NCI-H69 (cell line): ENCODE measurements at regions not wholly inside any gene's neighbourhood (a gene's known extent, or its start where the extent isn't known, plus 50 kb on each side); places are given as distances from the start of the nearest gene placed in this dataset.
"Not testable (repeated sequence)": the region's sequence is repeated elsewhere in the genome, so short reads cannot be mapped to it uniquely, and the experiment has no call there.

Experiments used
- DNase-seq: peaks from one replicate; lab custom pipeline; 2025; lab: John Stamatoyannopoulos, UW

DNA sequence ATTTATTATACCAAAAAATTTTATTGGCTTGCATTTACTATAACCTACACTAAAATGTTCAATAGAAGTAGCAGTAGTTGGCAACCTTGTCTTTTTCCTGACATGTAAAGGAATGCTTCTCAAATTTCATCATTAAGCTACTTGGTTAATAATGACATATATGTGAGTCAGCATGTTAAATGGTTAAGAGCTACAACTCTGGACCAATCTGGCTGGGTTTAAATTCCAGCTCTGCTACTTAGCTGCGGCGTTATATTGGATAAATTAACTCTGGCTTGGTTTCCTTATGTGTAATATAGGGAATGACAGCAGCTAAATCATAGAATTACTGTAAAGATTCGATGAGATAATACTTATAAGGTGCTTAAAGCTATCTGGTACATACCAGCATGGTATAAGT, 53.7 kb upstream of the OTOGL start:
- no peak for DNase-seq

DNA sequence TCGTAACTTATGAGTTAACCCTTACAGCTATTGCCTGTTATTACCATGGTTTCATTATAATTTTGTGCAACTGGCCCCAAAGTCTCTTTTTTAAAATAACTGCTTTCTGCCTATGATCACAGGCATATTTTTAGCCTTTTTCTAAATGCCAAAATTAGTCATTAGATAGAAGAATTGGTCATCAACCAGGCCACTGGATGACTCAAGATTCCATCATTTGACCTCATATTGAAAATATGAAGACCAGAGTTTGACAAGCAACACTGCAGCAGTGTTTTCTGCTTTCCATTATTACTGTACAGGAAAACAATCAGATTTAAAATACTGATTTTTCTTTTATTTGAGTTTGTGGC, 54.7 kb upstream of the OTOGL start:
- no peak for DNase-seq

DNA sequence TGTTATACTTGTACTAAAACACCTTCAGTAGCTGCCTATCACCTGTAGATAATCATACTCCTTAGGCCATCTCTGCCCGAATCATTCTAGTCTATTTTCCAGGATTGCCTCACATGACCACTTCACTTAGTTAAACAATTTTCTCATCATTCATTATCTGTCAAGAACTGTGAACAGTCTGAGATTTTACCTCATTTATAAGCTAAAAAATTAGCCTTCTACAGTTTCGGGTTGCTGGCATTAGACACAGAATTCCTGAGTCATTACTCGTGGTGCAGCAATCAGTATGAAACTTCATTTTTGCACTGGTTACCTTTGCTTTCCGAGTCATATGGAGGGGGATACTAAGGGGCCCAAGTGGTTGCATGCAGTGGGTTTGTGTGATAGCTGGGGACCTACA, 57.6 kb upstream of the OTOGL start:
- peak; percentile 14 for DNase-seq

DNA sequence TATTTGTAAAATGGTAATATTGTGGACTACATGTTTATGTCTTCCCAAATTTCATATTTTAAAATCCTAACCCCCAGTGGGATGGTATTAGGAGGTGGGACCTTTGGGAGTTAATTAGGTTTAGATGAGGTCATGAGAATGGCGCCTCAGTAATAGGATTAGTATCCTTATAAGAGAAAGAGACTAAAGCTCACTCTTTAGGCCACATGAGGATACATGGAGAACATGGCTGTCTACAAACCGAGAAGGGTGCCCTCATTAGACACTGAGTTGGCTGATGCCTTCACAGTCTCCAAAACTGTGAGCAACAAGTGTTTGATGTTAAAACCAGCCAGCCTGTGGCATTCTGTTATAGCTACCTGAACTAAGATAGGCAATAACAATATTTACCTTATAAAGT, 58.3 kb upstream of the OTOGL start:
- no peak for DNase-seq

DNA sequence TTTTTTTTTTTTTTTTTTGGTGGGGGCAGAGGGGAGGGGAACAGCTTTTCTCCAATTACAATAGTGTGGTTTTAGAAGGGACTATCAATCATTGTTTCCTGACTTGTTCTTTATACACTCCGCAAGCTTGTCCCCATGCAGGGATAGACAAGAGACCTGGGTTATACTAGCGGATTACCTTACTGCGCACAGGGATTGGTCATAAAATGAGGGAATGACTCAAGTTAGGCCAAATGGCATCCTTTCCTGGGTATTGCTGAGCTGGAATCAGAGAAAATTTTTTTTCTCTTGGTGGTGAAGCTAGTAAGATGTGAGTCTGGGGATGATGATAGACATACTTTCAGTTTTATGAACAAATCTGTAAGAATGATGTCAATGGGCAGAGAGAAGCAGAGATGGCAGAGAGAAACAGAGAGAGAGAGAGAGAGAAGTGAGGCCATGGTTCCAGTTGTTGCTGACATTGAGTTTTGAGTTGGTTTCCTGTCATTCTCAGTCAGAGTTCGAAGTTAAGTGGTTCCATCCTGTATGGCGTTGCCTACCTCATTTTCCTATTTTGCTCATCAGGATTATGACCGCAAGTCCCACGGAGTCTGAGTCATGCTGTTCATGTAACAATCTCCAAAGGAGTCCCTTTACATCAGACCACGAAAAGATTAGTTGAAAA, 59.1 kb upstream of the OTOGL start:
- DNase-seq, result peak; percentile 11

DNA sequence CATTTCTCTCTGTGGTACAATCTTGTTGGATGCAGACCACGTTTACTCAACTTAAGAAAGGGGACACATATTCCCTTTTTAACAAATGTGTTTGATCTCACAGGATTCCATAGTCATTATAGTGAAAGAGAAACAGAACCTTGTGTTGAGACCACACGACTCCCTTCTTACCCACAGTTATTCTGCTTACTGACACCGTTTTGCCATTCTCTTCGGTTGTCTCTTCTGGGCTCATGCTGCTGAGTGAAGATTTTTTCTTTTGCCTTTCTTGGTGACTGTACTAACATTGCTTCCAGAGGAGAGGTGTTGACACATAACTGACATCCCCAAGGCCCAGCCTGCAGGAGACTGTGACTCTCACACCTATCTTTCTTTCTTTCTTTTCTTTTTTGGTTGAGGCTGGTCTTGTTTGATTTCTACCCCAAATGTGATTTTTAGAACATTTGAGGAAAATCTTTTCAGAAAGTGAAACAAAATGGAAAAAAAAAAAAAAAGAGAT, 61.2 kb upstream of the OTOGL start:
- no peak for DNase-seq

DNA sequence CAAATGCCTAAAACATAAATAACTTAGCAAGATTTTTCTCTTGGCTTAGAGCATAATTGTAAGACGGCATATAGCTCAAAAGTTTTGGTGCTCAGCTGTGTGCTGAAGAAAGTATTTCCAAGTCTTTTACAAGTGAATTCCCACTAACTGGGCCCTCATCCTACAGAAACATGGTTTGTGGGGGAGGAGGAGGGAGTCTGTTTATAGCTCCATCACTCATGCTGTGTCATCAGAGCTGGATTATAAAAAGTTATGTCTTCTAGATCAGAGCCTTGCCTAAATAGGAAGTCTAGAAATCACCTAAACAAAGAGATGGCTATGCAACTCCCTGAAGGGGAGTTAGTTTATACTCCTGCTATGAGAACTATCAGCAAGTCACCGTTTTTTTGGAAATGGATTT, 65.9 kb upstream of the OTOGL start:
- DNase-seq, result no peak

DNA sequence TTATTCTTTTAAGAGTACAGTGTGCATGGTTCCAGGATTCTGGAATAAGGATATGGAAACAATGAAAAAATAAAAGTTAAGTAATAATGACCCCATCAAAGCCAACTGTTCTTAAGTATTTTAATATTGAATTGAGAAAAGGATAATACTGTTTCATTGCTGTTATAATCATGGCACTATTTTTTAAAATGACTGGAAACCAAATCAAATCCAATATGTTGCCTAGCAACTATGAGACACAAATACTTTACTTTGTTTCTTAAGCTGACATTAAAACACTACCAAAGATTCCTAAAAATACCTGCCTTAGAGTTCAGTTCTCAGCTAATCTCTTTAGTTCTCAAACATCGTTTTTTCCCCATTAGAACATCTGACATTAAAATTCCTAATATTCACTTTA, 66.4 kb upstream of the OTOGL start:
- no peak for DNase-seq

DNA sequence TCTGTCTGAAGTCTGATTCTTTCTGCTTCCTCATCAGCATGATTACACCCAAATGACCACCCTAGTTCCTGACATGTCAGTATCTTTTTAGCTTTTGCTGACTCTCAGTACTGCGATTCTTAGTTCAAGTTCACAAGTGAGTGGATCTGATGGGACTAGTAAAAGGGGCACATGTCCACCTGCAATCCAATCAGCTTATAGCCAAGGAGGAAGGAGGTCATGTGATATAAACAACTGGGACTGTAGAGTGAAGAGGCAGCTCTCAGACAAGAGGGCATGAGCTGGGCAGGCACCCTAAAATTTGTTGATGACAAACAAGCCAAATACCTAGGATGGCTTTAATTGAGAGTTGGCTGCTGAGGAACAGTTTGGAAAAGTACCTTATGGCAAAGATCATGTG, 68.1 kb upstream of the OTOGL start:
- no peak for DNase-seq

DNA sequence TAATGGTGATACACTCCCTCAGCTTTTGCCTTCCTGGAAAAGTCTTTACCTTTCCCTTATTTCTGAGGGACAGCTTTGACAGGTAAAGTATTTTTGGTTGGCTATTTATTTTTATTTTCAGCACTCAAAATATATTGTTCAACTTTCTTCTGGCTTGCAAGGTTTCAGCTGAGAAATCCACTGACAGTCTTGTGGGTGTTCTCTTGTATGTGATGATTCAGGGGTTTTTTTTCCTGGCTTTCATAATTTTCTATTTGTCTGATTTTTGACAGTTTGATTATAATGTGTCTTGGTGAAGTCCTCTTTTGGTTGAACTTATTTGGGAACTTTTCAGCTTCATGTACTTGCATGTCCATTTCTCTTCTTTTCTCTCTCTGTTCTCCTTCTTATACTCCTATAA, 73.7 kb upstream of the OTOGL start:
- DNase-seq, result no peak

DNA sequence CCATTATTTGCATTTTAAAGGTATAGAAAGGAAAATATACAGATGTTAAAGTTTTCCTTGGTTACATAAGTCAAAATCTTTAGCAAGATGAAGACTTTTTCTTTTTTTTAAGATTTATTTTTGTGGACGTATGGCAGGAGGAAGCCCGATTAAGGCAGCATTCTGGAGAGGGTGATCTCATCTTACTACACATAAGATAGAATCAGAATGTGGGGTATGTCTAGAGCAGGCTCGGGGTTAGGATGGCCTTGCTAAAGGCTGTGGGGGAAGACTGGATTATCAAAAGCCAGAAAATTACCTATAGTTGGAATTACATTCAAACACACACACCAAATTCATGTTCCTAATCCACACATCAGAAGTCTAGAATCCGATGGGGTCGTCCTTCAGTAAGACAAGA, 79.6 kb upstream of the OTOGL start:
- no peak for DNase-seq

DNA sequence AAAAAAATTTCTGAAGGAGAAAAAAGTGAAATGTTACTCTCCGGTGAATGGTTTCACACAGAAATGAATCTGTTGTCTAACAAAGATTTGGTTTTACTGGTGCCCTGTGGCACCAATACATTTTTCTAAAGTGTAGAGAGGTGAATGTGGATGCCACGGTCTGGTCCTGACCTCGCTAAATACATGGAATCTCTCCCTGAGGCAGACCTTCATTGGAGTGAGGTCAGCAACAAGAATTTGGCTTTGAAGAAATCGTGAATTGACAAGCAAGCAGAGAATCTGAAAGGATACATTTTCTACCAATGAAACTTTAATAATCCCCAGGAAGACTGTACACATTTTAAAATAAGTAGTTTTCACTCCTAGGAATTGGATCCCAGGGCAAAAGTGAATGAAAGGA, 81.2 kb upstream of the OTOGL start:
- no peak for DNase-seq

DNA sequence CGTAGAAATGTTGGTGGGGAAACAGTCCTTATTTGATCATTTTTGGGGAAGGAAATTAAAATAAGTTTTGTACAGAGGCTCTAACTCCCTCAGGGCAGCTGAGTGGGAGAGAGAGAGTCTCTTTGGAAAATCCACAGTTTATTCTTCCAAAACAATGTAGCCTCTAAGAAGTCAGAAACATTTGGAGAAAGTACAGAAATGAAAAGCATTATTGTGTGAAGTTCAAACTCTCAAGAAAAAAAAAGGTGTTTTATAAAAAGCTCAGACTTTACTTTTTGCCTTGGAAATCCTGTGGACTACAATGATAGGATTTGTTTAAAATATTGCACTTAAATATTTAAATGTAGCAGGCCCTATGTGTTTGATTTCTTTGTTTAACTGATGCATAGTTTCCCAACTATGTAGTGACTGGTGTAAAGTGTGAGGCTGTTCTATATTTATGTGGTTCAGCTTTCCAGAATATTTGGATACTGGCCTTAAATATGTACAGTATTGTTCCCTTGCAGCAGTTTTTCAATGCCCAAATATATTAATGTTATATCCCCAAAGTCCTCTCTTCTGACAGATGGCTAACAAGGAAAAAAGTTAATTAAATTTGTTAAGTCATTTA, 82.0 kb upstream of the OTOGL start:
- no peak for DNase-seq

DNA sequence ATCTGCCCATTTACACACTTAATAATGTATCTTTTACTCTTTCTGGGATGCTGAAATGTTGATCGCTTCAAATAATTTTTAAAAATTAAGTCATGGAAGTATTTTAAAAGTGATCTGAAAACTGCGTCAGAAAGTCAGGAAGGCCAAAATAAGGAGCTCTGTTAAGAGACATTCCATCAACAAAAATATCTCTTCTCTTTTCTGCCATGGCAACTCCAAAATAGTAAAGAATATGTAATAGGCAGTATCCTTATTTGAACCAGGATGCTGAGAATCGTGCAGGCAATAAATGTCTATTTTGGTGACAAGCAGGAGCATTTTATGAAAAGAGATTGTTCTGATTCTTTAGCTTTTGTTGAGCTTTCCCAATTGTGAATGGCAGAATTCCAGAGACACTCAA, 81.8 kb upstream of the PPP1R12A start:
- DNase-seq, result no peak

DNA sequence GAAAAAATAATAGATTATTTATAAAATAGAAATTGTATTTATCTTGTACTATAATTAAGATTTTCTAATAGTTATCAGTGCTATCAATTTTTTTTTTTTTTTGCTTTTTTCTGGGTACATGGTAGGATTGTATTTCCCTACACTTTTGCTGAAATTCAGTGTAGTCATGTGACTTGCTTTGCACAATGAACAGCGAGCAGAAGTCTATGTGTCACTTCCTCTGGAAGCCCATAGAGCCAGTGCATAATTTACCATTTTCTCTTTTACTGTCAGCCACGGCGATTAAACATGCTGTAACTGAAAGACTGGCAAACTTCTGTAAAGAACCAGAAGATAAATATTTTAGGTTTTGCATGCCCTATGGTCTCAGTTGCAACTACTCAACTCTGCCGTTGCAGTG, 80.8 kb upstream of the PPP1R12A start:
- no peak for DNase-seq

DNA sequence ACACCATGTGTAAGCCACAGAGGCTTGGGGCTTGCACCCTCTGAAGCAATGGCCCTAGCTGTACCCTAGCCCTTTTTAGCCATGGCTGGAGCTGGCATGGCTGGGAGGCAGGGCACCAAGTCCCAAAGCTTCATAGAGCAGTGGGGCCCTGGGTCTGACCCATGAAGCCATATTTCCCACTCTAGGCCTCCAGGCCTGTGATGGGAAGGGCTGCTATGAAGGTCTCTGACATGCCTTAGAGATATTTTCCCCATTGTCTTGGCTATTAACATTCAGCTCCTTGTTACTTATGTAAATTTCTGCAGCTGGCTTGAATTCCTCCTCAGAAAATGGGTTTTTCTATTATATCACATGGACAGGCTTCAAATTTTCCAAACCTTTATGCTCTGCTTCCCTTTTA, 68.8 kb upstream of the PPP1R12A start:
- not testable (repeated sequence) for DNase-seq

DNA sequence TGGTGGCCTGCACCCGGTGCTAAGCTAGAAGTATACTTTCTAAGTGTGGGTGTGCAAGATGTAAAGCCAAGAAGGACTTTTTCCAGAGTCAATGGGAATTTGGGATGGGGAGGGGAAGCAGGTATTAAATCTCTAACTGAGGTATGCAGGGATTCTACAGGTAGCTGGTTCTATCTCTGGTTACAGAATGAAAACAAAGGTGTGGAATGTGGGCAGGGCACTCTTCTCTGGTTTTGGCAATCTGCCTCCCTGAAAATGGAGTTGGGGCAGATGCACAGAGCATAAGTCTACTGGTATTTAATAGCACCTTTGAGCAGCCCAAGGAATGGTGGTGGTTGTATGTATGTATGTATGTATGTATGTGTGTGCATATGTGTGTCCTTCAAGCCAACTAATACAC, 66.7 kb upstream of the PPP1R12A start:
- DNase-seq, result peak; percentile 58

DNA sequence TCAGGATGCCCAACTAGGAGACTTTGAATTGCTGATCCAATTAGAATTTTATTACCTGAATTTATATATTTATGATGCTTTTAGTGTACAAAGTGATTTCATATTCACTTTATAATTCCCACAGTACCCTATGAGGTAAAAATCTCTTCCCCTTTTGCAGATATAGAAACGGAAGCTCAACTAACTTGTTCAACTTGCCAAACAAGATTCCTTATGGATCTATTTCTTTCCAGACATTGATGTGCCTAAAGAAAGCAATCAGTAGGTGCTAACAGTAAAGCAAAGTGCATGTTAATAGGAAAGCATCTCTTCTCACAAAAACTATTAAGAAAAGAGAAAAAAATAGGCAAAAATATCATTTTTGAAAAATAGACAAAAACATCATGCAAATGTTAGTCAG, 65.9 kb upstream of the PPP1R12A start:
- no peak for DNase-seq

DNA sequence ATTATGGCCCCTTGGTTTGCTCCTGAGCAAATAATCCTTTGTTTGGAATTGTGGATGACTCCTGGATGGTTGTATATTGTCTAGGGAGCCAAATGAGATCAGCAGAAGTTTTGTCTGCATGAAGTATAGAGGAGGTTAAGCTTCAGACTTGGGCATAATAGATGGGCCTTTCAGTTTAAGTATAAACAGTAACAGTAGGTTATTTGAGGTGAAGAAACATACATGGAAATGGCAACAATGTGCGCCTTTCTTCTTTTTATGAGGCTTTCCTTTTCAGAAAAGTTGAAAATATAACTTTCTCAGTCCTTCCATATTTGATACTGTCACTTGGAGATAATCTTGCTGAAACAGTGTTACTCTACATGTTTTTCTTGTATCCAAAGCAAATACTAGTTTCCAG, 63.7 kb upstream of the PPP1R12A start:
- DNase-seq, result no peak

DNA sequence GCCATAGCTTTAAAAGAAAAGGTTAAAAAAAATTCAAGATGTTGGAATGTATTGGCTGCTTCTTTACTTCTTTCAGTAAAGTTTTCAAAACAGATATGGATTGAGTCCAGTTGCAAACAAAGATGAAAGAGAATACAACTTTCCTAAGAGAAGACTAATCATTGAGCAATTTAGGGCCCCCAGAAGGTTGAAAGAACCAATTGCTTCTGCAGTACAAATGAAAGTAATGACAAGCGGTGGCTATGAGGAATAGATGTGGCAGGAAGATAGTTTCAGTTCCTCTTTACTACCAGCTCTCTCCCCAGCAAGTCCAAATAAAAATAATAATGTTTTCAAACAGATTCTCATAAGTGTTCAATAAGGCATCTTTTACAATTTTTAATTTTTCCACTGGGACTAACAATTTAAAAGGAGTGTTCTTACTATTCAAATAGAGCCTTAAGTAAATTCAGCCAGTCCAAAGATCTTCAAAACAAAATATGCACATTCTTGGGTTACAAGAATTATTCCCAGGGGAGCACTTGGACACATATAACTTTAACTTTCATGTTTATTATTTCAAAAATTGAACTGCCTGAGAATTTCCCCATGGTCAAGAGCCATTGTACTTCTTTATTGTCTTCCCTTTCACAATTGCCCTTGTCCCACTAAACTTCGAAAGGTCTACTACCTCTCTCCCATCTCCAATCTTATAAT, 62.3 kb upstream of the PPP1R12A start:
- DNase-seq, result no peak

DNA sequence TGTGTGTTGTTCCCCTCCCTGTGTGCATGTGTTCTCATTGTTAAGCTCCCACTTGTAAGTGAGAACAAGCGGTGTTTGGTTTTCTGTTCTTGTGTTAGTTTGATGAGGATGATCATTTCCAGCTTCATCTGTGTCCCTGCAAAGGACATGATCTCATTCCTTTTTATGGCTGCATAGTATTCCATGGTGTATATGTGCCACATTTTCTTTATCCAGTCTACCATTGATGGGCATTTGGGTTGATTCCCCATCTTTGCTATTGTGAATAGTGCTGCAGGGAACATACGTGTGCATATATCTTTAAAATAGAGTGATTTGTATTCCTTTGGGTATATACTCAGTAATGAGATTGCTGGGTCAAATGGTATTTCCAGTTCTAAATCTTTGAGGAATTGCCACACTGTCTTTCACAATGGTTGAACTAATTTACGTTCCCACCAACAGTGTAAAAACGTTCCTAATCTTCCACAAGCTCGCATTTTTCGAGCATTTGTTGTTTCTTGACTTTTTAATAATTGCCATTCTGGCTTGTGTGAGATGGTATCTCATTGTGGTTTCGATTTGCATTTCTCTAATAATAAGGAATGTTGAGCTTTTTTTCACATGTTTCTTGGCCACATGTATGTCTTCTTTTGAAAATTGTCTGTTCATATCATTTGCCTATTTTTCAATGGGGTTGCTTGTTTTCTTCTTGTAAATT, 60.6 kb upstream of the PPP1R12A start:
- DNase-seq, result not testable (repeated sequence)

DNA sequence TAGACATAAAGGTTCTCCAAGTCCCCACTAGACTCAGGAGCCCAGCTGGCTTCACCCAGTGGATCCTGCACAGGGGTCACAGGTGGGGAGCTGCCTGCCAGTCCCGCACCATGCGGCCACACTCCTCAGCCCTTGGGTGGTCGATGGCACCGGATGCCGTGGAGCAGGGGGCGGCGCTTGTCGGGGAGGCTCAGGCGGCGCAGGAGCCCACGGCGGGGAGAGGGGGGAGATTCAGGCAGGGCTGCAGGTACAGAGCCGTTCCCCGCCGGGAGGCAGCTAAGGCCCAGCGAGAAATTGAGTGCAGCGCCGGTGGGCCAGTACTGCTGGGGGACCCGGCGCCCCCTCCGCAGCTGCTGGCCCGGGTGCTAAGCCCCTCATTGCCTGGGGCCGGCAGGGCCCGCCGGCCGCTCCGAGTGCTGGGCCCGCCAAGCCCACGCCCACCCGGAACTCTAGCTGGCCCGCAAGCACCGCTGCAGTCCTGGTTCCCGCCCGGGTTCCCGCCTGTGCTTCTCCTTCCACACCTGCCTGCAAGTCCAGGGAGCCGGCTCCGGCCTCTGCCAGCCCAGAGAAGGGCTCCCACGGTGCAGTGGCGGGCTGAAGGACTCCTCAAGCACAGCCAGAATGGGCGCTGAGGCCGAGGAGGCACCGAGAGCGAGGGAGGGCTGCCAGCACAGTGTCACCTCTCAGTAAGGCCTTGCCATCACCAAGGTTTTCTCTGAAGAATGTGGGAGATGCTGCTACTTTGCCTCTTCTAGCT, 58.4 kb upstream of the PPP1R12A start:
- DNase-seq, result no peak
